SU-DHL-6 (cell line): ENCODE measurements at regions not wholly inside any gene's neighbourhood (a gene's known extent, or its start where the extent isn't known, plus 50 kb on each side); places are given as distances from the start of the nearest gene placed in this dataset.

ENCODE experiments used
- H2AFZ ChIP-seq: fragments of 200-600 bp; sonication (generic); 2 replicates; pipeline ENCODE4 v1.6.1; 2014; ENCODE audit warnings: low read depth, mild to moderate bottlenecking, moderate library complexity, mixed read lengths, antibody characterized with exemption, low read length; ENCODE audit not compliant: severe bottlenecking
- H3F3A ChIP-seq: fragments of 200-600 bp; shearing (Covaris generic); 2 replicates; pipeline ENCODE4 v1.6.0; 2016; ENCODE audit warnings: antibody characterized with exemption, mild to moderate bottlenecking; ENCODE audit not compliant: insufficient read depth
- H3K27ac ChIP-seq: fragments of 200-600 bp; sonication (generic); 2 replicates; pipeline ENCODE4 v1.5.1; 2016; ENCODE audit warnings: low read depth, mild to moderate bottlenecking, low read length, moderate library complexity, mixed read lengths
- H3K27me3 ChIP-seq: fragments of 200-600 bp; sonication (generic), shearing (Covaris generic); 2 replicates; pipeline ENCODE4 v1.6.0; 2014; ENCODE audit warnings: mild to moderate bottlenecking, low read length
- H3K36me3 ChIP-seq: fragments of 200-600 bp; sonication (generic); 2 replicates; pipeline ENCODE4 v1.6.1; 2014; ENCODE audit warnings: mild to moderate bottlenecking, low read length, mixed read lengths
- H3K4me2 ChIP-seq: fragments of 300-600, 200-600 bp; shearing (Covaris generic), sonication (generic); 2 replicates; pipeline ENCODE4 v1.6.0; 2014; ENCODE audit warnings: low read length, low read depth, mild to moderate bottlenecking; ENCODE audit not compliant: poor library complexity, severe bottlenecking
- H3K4me3 ChIP-seq: fragments of 200-600 bp; sonication (generic); 2 replicates; pipeline ENCODE4 v1.5.1; 2014; ENCODE audit warnings: antibody characterized with exemption, low read length, mild to moderate bottlenecking, mixed read lengths; ENCODE audit not compliant: insufficient read depth, poor library complexity, severe bottlenecking
- H3K79me2 ChIP-seq: fragments of 200-600 bp; sonication (generic); 2 replicates; pipeline ENCODE4 v1.6.1; 2014; ENCODE audit warnings: mild to moderate bottlenecking, low read length, moderate library complexity; ENCODE audit not compliant: insufficient read depth
- H3K9ac ChIP-seq: fragments of 200-600 bp; sonication (generic); 2 replicates; pipeline ENCODE4 v1.7.0; 2014; ENCODE audit warnings: mild to moderate bottlenecking, low read length
- H3K9me2 ChIP-seq: fragments of 200-600 bp; sonication (generic); replicated peaks from 2 replicates; pipeline ENCODE4 v1.6.1; 2014; ENCODE audit warnings: low read length; ENCODE audit not compliant: insufficient read depth
- H3K9me3 ChIP-seq: fragments of 200-600 bp; sonication (generic); 2 replicates; pipeline ENCODE4 v1.6.1; 2014; ENCODE audit warnings: low read length, mixed read lengths; ENCODE audit not compliant: insufficient read depth
- H4K20me1 ChIP-seq: fragments of 200-600 bp; sonication (generic); 2 replicates; pipeline ENCODE4 v1.6.1; 2014; ENCODE audit warnings: low read depth, mild to moderate bottlenecking, antibody characterized with exemption, low read length, moderate library complexity, mixed read lengths
- CTCF ChIP-seq: fragments of 200-600 bp; sonication (generic); IDR thresholded peaks from one replicate; pipeline ENCODE4 v1.5.1; 2017; ENCODE audit warnings: antibody characterized with exemption, mild to moderate bottlenecking, low read length, moderate library complexity; ENCODE audit not compliant: insufficient read depth, poor library complexity, severe bottlenecking
- EZH2phosphoT487 ChIP-seq: fragments of 200-600 bp; sonication (generic), shearing (Covaris generic); conservative IDR thresholded peaks from 2 replicates; pipeline ENCODE4 v1.6.1; 2018; ENCODE audit warnings: mild to moderate bottlenecking, antibody characterized with exemption, low read length, moderate library complexity, mixed read lengths

GRCh38 chr3:151971814-151972579 lies 98.6 kb downstream of the SUCNR1 start:
- Histone ChIP-seq H3K4me2 (no peak overlapping the region), H3F3A (no peaks in the 10 kb centered on the region), H3K9ac (no peak overlapping the region), H3K9me2 (no peaks in the 10 kb centered on the region), H3K27me3 (no peaks in the 10 kb centered on the region), H3K4me3 (no peak overlapping the region), H3K9me3 (no peaks in the 10 kb centered on the region), H3K79me2 (no peaks in the 10 kb centered on the region), H3K36me3 (no peaks in the 10 kb centered on the region), H3K27ac (no peak overlapping the region), H4K20me1 (no peaks in the 10 kb centered on the region), H2AFZ (no peak overlapping the region)
- TF ChIP-seq CTCF (no peak), EZH2phosphoT487 (no peak)

- H3K27me3 ChIP-seq = no peaks in the 10 kb centered on the region
- no peak overlapping the region for H3K4me3 ChIP-seq
- no peak overlapping the region for H3K27ac ChIP-seq
- no peaks in the 10 kb centered on the region for H3K9me2 ChIP-seq
- H3F3A ChIP-seq = no peaks in the 10 kb centered on the region
- H3K9ac ChIP-seq = no peak overlapping the region
- TF ChIP-seq EZH2phosphoT487 (no peak), CTCF (no peak)
- H3K4me2 ChIP-seq = no peak overlapping the region
- no peaks in the 10 kb centered on the region for H3K79me2 ChIP-seq
- H2AFZ ChIP-seq = no peak overlapping the region
- H3K9me3 ChIP-seq = no peaks in the 10 kb centered on the region
- H4K20me1 ChIP-seq = no peaks in the 10 kb centered on the region
- H3K36me3 ChIP-seq = no peaks in the 10 kb centered on the region
Measured at GRCh38 chr3:151974067-151974466, 100.6 kb downstream of the SUCNR1 start.

GRCh38 chr3:151976211-151977050 lies 103.0 kb downstream of the SUCNR1 start:
- Histone ChIP-seq H3K9me2 (no peaks in the 10 kb centered on the region), H3K9ac (no peak overlapping the region), H2AFZ (no peak overlapping the region), H3K27me3 (no peaks in the 10 kb centered on the region), H3K36me3 (no peaks in the 10 kb centered on the region), H3K27ac (no peak overlapping the region), H3F3A (no peaks in the 10 kb centered on the region), H3K9me3 (no peaks in the 10 kb centered on the region), H3K4me2 (no peak overlapping the region), H4K20me1 (no peaks in the 10 kb centered on the region), H3K79me2 (no peaks in the 10 kb centered on the region), H3K4me3 (no peak overlapping the region)
- TF ChIP-seq EZH2phosphoT487 = no peak
- no peak for TF ChIP-seq CTCF
